Neuronal stem cell (in vitro differentiated cells): ENCODE measurements at regions not wholly inside any gene's neighbourhood (a gene's known extent, or its start where the extent isn't known, plus 50 kb on each side); places are given as distances from the start of the nearest gene placed in this dataset.

ENCODE experiments used
- DNase-seq: peaks from one replicate; pipeline ENCODE4 v3.0.0-alpha.2; 2013; ENCODE audit warnings: low spot score
- H2AFZ ChIP-seq: one replicate; pipeline ENCODE4 v1.6.1; 2013; ENCODE audit warnings: mild to moderate bottlenecking, low read length, inconsistent platforms
- H2AK5ac ChIP-seq: 2 replicates; pipeline ENCODE4 v1.6.1; 2013; ENCODE audit warnings: low read depth, mild to moderate bottlenecking, inconsistent platforms, low read length, moderate library complexity, mixed read lengths
- H2BK120ac ChIP-seq: 2 replicates; pipeline ENCODE4 v1.6.1; 2013; ENCODE audit warnings: low read depth, mild to moderate bottlenecking, inconsistent platforms, low read length, moderate library complexity, mixed read lengths
- H2BK12ac ChIP-seq: one replicate; pipeline ENCODE4 v1.6.1; 2013; ENCODE audit warnings: low read length, inconsistent platforms
- H2BK15ac ChIP-seq: 2 replicates; pipeline ENCODE4 v1.6.1; 2013; ENCODE audit warnings: mild to moderate bottlenecking, low read length, inconsistent platforms, mixed read lengths
- H2BK5ac ChIP-seq: one replicate; pipeline ENCODE4 v1.6.1; 2013; ENCODE audit warnings: inconsistent platforms, mild to moderate bottlenecking, low read length, moderate library complexity
- H3K14ac ChIP-seq: one replicate; pipeline ENCODE4 v1.6.1; 2013; ENCODE audit warnings: low read length, inconsistent platforms
- H3K18ac ChIP-seq: 2 replicates; pipeline ENCODE4 v1.6.1; 2013; ENCODE audit warnings: low read length, inconsistent platforms
- H3K23ac ChIP-seq: 2 replicates; pipeline ENCODE4 v1.6.1; 2013; ENCODE audit warnings: low read depth, mild to moderate bottlenecking, mixed read lengths, low read length, inconsistent platforms; ENCODE audit not compliant: poor library complexity
- H3K27ac ChIP-seq: replicated peaks from 3 replicates; pipeline ENCODE4 v1.5.1; 2013; ENCODE audit warnings: low read length, inconsistent platforms
- H3K27me3 ChIP-seq, 3 experiments: 2 replicates each; pipeline ENCODE4 v1.6.1; 2013; ENCODE audit warnings: low read length in 3 of 3, mild to moderate bottlenecking in 2 of 3, inconsistent platforms in 1 of 3, low read depth in 1 of 3, mixed read lengths in 1 of 3, moderate library complexity in 1 of 3; ENCODE audit not compliant: control insufficient read depth in 3 of 3, insufficient read depth in 3 of 3
- H3K36me3 ChIP-seq, 2 donors: replicated peaks in 1 of 2; 2 replicates each; pipeline ENCODE4 v1.6.1; 2013; ENCODE audit warnings: low read length in 2 of 2; ENCODE audit not compliant: control insufficient read depth in 2 of 2, insufficient read depth in 2 of 2
- H3K4ac ChIP-seq: 2 replicates; pipeline ENCODE4 v1.6.1; 2013; ENCODE audit warnings: inconsistent platforms, mild to moderate bottlenecking, low read length, moderate library complexity
- H3K4me1 ChIP-seq, 2 donors: 1 replicate in 1 of 2; 2 replicates in 1 of 2; pipeline ENCODE4 v1.6.1; 2013; ENCODE audit warnings: low read length in 2 of 2, low read depth in 1 of 2; ENCODE audit not compliant: control insufficient read depth in 2 of 2, insufficient read depth in 1 of 2
- H3K4me2 ChIP-seq: one replicate; pipeline ENCODE4 v1.6.1; 2013; ENCODE audit warnings: mild to moderate bottlenecking, low read length, inconsistent platforms; ENCODE audit not compliant: insufficient read depth, poor library complexity, severe bottlenecking
- H3K4me3 ChIP-seq, 2 donors: 2 replicates each; pipeline ENCODE4 v1.5.1; 2013; ENCODE audit warnings: low read length in 2 of 2, mild to moderate bottlenecking in 2 of 2, inconsistent platforms in 1 of 2, moderate library complexity in 1 of 2
- H3K79me1 ChIP-seq: one replicate; pipeline ENCODE4 v1.6.1; 2013; ENCODE audit warnings: low read depth, mild to moderate bottlenecking, inconsistent platforms, low read length, moderate library complexity
- H3K9ac ChIP-seq: one replicate; pipeline ENCODE4 v1.6.1; 2013; ENCODE audit warnings: mild to moderate bottlenecking, low read depth, low read length, inconsistent platforms; ENCODE audit not compliant: poor library complexity
- H3K9me3 ChIP-seq, 2 donors: replicated peaks in 1 of 2; 2 replicates each; pipeline versions ENCODE3 to v1.6.1; 2013; ENCODE audit warnings: low read length in 2 of 2, mild to moderate bottlenecking in 2 of 2, inconsistent platforms in 1 of 2, low read depth in 1 of 2, mixed read lengths in 1 of 2, moderate library complexity in 1 of 2; ENCODE audit not compliant: control insufficient read depth in 2 of 2, insufficient read depth in 1 of 2
- H4K8ac ChIP-seq: one replicate; pipeline ENCODE4 v1.6.1; 2013; ENCODE audit warnings: low read depth, mild to moderate bottlenecking, inconsistent platforms, low read length, moderate library complexity
- H4K91ac ChIP-seq: one replicate; pipeline ENCODE4 v1.6.1; 2013; ENCODE audit warnings: low read length, low read depth, mild to moderate bottlenecking, inconsistent platforms; ENCODE audit not compliant: poor library complexity
- WGBS, 2 donors: extraction: QIAGEN DNeasy Blood & Tissue Kit; methylation state at CpG; one replicate each; pipeline ENCODE4 v1.1.7; 2013; ENCODE audit warnings: missing lambda C conversion rate in 2 of 2, mixed read lengths in 1 of 2; ENCODE audit not compliant: insufficient read length in 2 of 2, insufficient replicate concordance in 1 of 2; ENCODE audit errors: extremely low coverage in 2 of 2; 5-methylcytosine and 5-hydroxymethylcytosine counted together

- H2BK12ac ChIP-seq = no peak overlapping the region
- H3K9ac ChIP-seq = no peak overlapping the region
- H3K4me1 ChIP-seq = peaks cover 4 to 15% of the 10 kb centered on the region in 2 donors
- H2AFZ ChIP-seq = no peak overlapping the region
- H3K23ac ChIP-seq = no peak overlapping the region
- H2BK15ac ChIP-seq = no peak overlapping the region
- H3K4me3 ChIP-seq = no peak overlapping the region
- no peak overlapping the region for H3K4me2 ChIP-seq
- H3K79me1 ChIP-seq = no peaks in the 10 kb centered on the region
- no peak for DNase-seq
- H2BK120ac ChIP-seq = no peak overlapping the region
- H4K91ac ChIP-seq = no peak overlapping the region
- peak overlapping the region; percentile 88 for H3K18ac ChIP-seq
- H3K36me3 ChIP-seq = no peaks in the 10 kb centered on the region
- H3K27me3 ChIP-seq = no peaks in the 10 kb centered on the region
- WGBS, 2 donors = no CpG with 5 or more reads among the region's 15 CpGs
- no peak overlapping the region for H2BK5ac ChIP-seq
- no peaks in the 10 kb centered on the region for H3K9me3 ChIP-seq
- H3K4ac ChIP-seq = no peak overlapping the region
- H2AK5ac ChIP-seq = no peak overlapping the region
- no peak overlapping the region for H3K27ac ChIP-seq
- no peak overlapping the region for H4K8ac ChIP-seq
- no peak overlapping the region for H3K14ac ChIP-seq
Measured at GRCh38 chr7:33722383-33723101, 182.8 kb upstream of the BMPER start.

GRCh38 chr7:33724201-33724600 lies 181.1 kb upstream of the BMPER start:
- no peak overlapping the region for H2BK12ac ChIP-seq
- no peak overlapping the region for H3K23ac ChIP-seq
- no peak overlapping the region for H3K4me2 ChIP-seq
- H3K9me3 ChIP-seq = no peaks in the 10 kb centered on the region
- H2BK120ac ChIP-seq = no peak overlapping the region
- no peak overlapping the region for H3K27ac ChIP-seq
- H3K27me3 ChIP-seq = no peaks in the 10 kb centered on the region
- no peak overlapping the region for H2AK5ac ChIP-seq
- no peaks in the 10 kb centered on the region for H3K36me3 ChIP-seq
- DNase-seq = no peak
- H3K9ac ChIP-seq = no peak overlapping the region
- H3K79me1 ChIP-seq = no peaks in the 10 kb centered on the region
- H4K91ac ChIP-seq = no peak overlapping the region
- H3K18ac ChIP-seq = no peak overlapping the region
- no peak overlapping the region for H3K14ac ChIP-seq
- H2BK5ac ChIP-seq = no peak overlapping the region
- WGBS, 2 donors = no CpG with 5 or more reads among the region's 3 CpGs
- H2AFZ ChIP-seq = no peak overlapping the region
- H4K8ac ChIP-seq = no peak overlapping the region
- H3K4ac ChIP-seq = no peak overlapping the region
- peaks cover 4 to 16% of the 10 kb centered on the region in 2 donors for H3K4me1 ChIP-seq
- no peak overlapping the region for H3K4me3 ChIP-seq
- H2BK15ac ChIP-seq = no peak overlapping the region

- Histone ChIP-seq H3K4me3 (no peak overlapping the region), H3K18ac (no peak overlapping the region), H3K36me3 (no peaks in the 10 kb centered on the region), H3K14ac (no peak overlapping the region), H3K23ac (no peak overlapping the region), H3K9ac (no peak overlapping the region), H3K27ac (no peak overlapping the region), H3K4ac (no peak overlapping the region), H2BK5ac (no peak overlapping the region), H2AFZ (no peak overlapping the region), H4K91ac (no peak overlapping the region), H3K27me3 (no peaks in the 10 kb centered on the region), H3K4me1 (peaks cover 4 to 16% of the 10 kb centered on the region in 2 donors), H3K79me1 (no peaks in the 10 kb centered on the region), H2BK12ac (no peak overlapping the region), H4K8ac (no peak overlapping the region), H2BK15ac (no peak overlapping the region), H2BK120ac (no peak overlapping the region), H3K4me2 (no peak overlapping the region), H3K9me3 (no peaks in the 10 kb centered on the region), H2AK5ac (no peak overlapping the region)
- no CpG with 5 or more reads among the region's 7 CpGs for WGBS, 2 donors
- no peak for DNase-seq
Measured at GRCh38 chr7:33725111-33726025, 180.0 kb upstream of the BMPER start.

- H3K23ac ChIP-seq = no peak overlapping the region
- no peak overlapping the region for H3K14ac ChIP-seq
- peaks cover 4 to 16% of the 10 kb centered on the region in 2 donors for H3K4me1 ChIP-seq
- H2BK12ac ChIP-seq = no peak overlapping the region
- no peak overlapping the region for H2AFZ ChIP-seq
- no peaks in the 10 kb centered on the region for H3K36me3 ChIP-seq
- no peaks in the 10 kb centered on the region for H3K79me1 ChIP-seq
- no peak overlapping the region for H3K9ac ChIP-seq
- no peak overlapping the region for H3K27ac ChIP-seq
- H3K4me3 ChIP-seq = no peak overlapping the region
- no peak overlapping the region for H2BK120ac ChIP-seq
- peak overlapping the region; percentile 1 for H3K18ac ChIP-seq
- peak; percentile 39 for DNase-seq
- no peak overlapping the region for H2AK5ac ChIP-seq
- H3K4ac ChIP-seq = no peak overlapping the region
- H3K9me3 ChIP-seq = no peaks in the 10 kb centered on the region
- no peak overlapping the region for H3K4me2 ChIP-seq
- no CpG with 5 or more reads among the region's 5 CpGs for WGBS, 2 donors
- H3K27me3 ChIP-seq = no peaks in the 10 kb centered on the region
- H4K91ac ChIP-seq = no peak overlapping the region
- H2BK15ac ChIP-seq = peak overlapping the region; percentile 18
- H4K8ac ChIP-seq = no peak overlapping the region
- H2BK5ac ChIP-seq = no peak overlapping the region
Measured at GRCh38 chr7:33726582-33726981, 178.8 kb upstream of the BMPER start.
